ENCODE measurements at regions not wholly inside any gene's neighbourhood (a gene's known extent, or its start where the extent isn't known, plus 50 kb on each side); places are given as distances from the start of the nearest gene placed in this dataset.

DNA sequence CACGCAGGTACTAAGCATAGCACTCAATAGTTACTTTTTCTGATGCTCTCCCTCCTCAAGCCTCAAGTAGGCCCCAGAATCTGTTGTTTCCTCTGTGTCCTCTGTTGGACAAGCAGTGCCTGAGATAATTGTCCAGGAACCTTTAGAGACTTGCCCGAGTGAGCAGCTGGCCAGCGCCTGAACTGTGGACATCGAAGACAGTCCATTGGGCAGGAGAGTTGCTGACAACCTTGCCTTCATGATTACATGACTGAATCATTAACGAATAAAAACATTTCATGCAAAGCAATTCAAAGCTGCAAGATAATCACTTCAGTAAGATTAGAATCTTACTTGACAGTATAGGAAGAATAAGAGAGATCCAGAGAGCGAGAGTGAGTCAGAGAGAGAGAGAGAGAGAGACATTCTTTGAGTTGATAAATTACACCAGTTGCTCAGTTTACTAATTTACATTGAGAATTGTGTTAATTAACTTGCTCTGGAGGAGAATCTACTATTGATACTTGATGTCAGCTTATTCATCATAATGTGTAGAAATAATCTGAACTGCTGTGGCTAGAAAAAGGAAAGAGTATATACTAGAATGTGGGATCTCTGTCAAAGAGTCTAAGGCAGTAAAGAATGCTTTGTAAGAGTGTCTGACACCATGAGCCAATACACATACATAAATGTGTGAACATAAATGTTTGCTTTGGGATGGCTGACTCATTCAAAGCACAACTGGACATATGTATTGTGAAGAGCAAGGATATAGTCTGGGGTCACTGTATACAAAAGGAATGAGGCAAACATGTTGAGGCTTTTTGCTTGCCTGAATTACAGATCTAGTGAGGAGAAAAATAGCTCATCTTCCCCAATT, 216.0 kb downstream of the ZNF326 start:
- Histone ChIP-seq H3K27ac (no peak overlapping the region), H3K27me3 (no peaks in the 10 kb centered on the region), H3K9me3 (no peaks in the 10 kb centered on the region), H3K36me3 (replicated peaks in 1 of 2; ENCODE audit: insufficient read depth in 1 of 2, low read depth in 2 of 2) (no peaks in the 10 kb centered on the region), H3K4me1 (no peaks in the 10 kb centered on the region), H3K4me3 (no peak overlapping the region)
- DNase-seq = no peak
- no peak for TF ChIP-seq POLR2A (IDR thresholded peaks at IDR 0.05)
- TF ChIP-seq, protein P1, sequence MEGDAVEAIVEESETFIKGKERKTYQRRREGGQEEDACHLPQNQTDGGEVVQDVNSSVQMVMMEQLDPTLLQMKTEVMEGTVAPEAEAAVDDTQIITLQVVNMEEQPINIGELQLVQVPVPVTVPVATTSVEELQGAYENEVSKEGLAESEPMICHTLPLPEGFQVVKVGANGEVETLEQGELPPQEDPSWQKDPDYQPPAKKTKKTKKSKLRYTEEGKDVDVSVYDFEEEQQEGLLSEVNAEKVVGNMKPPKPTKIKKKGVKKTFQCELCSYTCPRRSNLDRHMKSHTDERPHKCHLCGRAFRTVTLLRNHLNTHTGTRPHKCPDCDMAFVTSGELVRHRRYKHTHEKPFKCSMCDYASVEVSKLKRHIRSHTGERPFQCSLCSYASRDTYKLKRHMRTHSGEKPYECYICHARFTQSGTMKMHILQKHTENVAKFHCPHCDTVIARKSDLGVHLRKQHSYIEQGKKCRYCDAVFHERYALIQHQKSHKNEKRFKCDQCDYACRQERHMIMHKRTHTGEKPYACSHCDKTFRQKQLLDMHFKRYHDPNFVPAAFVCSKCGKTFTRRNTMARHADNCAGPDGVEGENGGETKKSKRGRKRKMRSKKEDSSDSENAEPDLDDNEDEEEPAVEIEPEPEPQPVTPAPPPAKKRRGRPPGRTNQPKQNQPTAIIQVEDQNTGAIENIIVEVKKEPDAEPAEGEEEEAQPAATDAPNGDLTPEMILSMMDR (IDR thresholded peaks at IDR 0.05) = no peak
- intact Hi-C loops (cut with DNase I) = no loop called here
- no peak for ATAC-seq
- WGBS, 2 donors = 69 to 77% methylated on average over 6 of the region's 6 CpGs

DNA sequence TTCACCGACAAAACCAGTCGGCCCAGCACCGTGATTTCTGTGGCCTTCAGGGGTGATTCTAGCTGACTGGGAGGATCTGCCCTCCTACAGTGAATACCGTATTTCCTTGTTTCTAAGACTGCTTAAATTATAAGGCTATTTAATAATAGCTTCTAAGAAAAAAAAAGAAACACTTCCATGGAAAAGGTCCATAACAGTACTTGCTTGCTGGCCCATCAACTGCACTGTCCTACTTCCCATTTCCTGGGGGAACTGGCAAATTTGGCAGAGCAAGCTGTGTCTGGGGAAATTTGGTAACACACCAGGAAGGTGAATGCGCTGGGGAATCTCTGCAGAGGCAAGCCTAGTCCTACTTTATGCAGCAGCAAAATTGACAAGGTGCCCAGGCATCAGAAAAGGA, 214.0 kb downstream of the ZNF326 start:
- H3K27me3 ChIP-seq = no peaks in the 10 kb centered on the region
- 51 to 70% methylated on average over 5 of the region's 5 CpGs for WGBS, 2 donors
- no peaks in the 10 kb centered on the region for H3K9me3 ChIP-seq
- TF ChIP-seq POLR2A (IDR thresholded peaks at IDR 0.05) = no peak
- TF ChIP-seq, protein P1 (IDR thresholded peaks at IDR 0.05) = no peak
- no peak overlapping the region for H3K4me3 ChIP-seq
- no peaks in the 10 kb centered on the region for H3K36me3 ChIP-seq (replicated peaks in 1 of 2; ENCODE audit: insufficient read depth in 1 of 2, low read depth in 2 of 2)
- ATAC-seq (no peak), DNase-seq (no peak)
- no peak overlapping the region for H3K27ac ChIP-seq
- no peaks in the 10 kb centered on the region for H3K4me1 ChIP-seq
- intact Hi-C loops (cut with DNase I) = no loop called here

DNA sequence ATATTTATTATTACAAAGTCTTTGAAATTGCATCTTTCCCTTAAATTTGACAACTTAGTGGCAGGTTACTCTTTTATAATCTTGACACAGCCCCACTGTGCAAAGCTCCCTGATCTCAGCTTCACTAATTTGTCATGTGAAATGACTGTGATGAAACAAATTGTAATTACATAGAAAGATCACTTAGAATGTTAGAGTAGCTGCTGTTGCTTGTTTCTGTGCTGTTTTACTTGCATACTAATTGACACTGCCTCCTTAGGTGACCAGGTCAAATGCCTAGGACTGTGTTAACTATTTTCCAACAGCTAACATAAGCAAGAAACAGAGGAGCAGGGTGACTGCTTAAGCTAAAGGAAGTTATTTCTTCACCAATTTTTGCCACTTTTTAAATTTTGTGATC, 211.3 kb downstream of the ZNF326 start:
- no peaks in the 10 kb centered on the region for H3K4me1 ChIP-seq
- DNase-seq (no peak), ATAC-seq (no peak)
- H3K4me3 ChIP-seq = no peak overlapping the region
- intact Hi-C loops (cut with DNase I) = no loop called here
- TF ChIP-seq, protein P1 (IDR thresholded peaks at IDR 0.05) = no peak
- no peak for TF ChIP-seq POLR2A (IDR thresholded peaks at IDR 0.05)
- no peaks in the 10 kb centered on the region for H3K36me3 ChIP-seq (replicated peaks in 1 of 2; ENCODE audit: insufficient read depth in 1 of 2, low read depth in 2 of 2)
- no peaks in the 10 kb centered on the region for H3K9me3 ChIP-seq
- no peak overlapping the region for H3K27ac ChIP-seq
- H3K27me3 ChIP-seq = no peaks in the 10 kb centered on the region

DNA sequence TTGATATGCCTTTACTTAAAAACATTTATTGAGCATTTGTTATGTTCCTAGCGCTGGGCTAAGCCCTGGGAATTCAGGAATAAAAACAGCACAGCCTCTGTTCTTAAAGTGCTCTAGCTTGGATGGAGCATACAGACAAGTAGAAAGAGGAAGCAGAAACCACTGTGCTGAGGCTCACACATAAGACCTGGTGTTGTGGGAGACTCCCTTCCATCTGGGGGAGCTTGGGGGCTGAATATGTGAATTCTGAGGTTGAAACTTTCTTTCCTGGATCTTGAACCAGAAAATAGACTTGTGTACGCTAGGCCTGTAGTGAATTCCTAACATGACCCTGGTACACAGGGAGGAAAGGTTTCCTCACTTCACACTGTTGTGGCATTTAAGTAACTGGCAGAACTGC, 209.9 kb downstream of the ZNF326 start:
- H3K27me3 ChIP-seq = no peaks in the 10 kb centered on the region
- WGBS, 2 donors = 72 to 81% methylated on average over 2 of the region's 2 CpGs
- no peaks in the 10 kb centered on the region for H3K36me3 ChIP-seq (replicated peaks in 1 of 2; ENCODE audit: insufficient read depth in 1 of 2, low read depth in 2 of 2)
- H3K4me3 ChIP-seq = no peak overlapping the region
- intact Hi-C loops (cut with DNase I) = no loop called here
- no peak for TF ChIP-seq POLR2A (IDR thresholded peaks at IDR 0.05)
- TF ChIP-seq, protein P1 (IDR thresholded peaks at IDR 0.05) = no peak
- no peak overlapping the region for H3K27ac ChIP-seq
- ATAC-seq = no peak
- no peaks in the 10 kb centered on the region for H3K4me1 ChIP-seq
- no peaks in the 10 kb centered on the region for H3K9me3 ChIP-seq
- no peak for DNase-seq

DNA sequence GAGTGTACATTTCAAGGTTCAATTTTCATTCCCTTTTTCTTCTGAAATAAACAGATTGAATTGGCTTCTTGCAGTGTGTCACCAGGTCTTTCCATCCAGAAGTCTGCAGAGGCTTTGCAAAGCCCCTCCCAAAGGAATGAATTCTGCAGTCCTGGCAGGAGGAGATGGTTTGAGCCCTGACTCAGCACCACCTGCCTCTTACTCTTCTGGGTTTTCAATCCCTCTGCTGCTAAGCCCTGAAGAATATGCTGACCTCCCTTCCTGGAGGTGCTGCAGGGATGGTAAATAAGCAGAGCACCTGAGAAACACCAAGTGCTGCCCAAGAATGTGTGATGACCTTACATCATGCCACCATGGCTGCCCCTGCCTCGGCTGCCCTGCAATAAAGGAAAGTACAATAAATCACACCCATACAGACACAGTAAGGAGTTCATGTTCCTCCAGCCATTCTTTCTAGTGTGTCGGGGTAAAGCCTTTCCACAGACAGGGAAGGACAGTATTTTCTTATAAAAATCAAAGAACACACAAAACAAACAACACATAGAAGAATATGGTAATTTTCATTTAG, 209.2 kb downstream of the ZNF326 start:
- no peaks in the 10 kb centered on the region for H3K4me1 ChIP-seq
- ATAC-seq = no peak
- DNase-seq = no peak
- no peak overlapping the region for H3K4me3 ChIP-seq
- 40 to 50% methylated on average over 2 of the region's 2 CpGs for WGBS, 2 donors
- no peaks in the 10 kb centered on the region for H3K27me3 ChIP-seq
- no peaks in the 10 kb centered on the region for H3K9me3 ChIP-seq
- H3K36me3 ChIP-seq (replicated peaks in 1 of 2; ENCODE audit: insufficient read depth in 1 of 2, low read depth in 2 of 2) = no peaks in the 10 kb centered on the region
- TF ChIP-seq POLR2A (IDR thresholded peaks at IDR 0.05) = no peak
- TF ChIP-seq, protein P1 (IDR thresholded peaks at IDR 0.05) = no peak
- no peak overlapping the region for H3K27ac ChIP-seq
- intact Hi-C loops (cut with DNase I) = no loop called here
